Body of pancreas (tissue), 4 donors: ENCODE measurements at regions not wholly inside any gene's neighbourhood (a gene's known extent, or its start where the extent isn't known, plus 50 kb on each side); places are given as distances from the start of the nearest gene placed in this dataset.
A peak's percentile ranks its signal among the peaks of the same experiment; 100 is the strongest.

Experiments
- ATAC-seq: fragments of 150-250 bp; one replicate; pipeline ENCODE4 v1.9.1; 2016
- DNase-seq, 4 donors: peaks; one replicate each; pipeline ENCODE4 v3.0.0-alpha.2; 2019
- H3K27ac ChIP-seq, 4 donors: fragments of 200-600 bp; sonication (generic); 1 replicate in 3 of 4; 2 replicates in 1 of 4; pipeline versions ENCODE4 v1.5.1 to v1.6.1; 2016 to 2019; ENCODE audit warnings: mild to moderate bottlenecking in 1 of 4, mixed read lengths in 1 of 4, moderate library complexity in 1 of 4
- H3K27me3 ChIP-seq, 2 donors: fragments of 200-600 bp; sonication (generic); one replicate each; pipeline ENCODE4 v1.6.0; 2016; ENCODE audit warnings: mild to moderate bottlenecking in 1 of 2
- H3K36me3 ChIP-seq, 2 donors: fragments of 200-600 bp; sonication (generic); replicated peaks in 1 of 2; 2 replicates each; pipeline ENCODE4 v1.5.1; 2016; ENCODE audit warnings: low read depth in 2 of 2; ENCODE audit not compliant: insufficient read depth in 1 of 2
- H3K4me1 ChIP-seq: fragments of 200-600 bp; sonication (generic); one replicate; pipeline ENCODE4 v1.6.0; 2016
- H3K4me3 ChIP-seq, 2 donors: fragments of 200-600 bp; sonication (generic); 1 replicate in 1 of 2; 2 replicates in 1 of 2; pipeline ENCODE4 v1.5.1; 2016 to 2019
- H3K9me3 ChIP-seq, 3 donors: fragments of 200-600 bp; sonication (generic); 1 replicate in 2 of 3; 2 replicates in 1 of 3; pipeline ENCODE4 v1.5.1; 2016
- POLR2A ChIP-seq, 3 donors: fragments of 450-650 bp; IDR thresholded peaks; one replicate each; pipeline ENCODE4 v1.6.1; 2016; ENCODE audit warnings: antibody characterized with exemption in 3 of 3, mild to moderate bottlenecking in 2 of 3
- WGBS, 2 donors: methylation state at CpG; one replicate each; pipeline ENCODE4 v1.1.5; 2017; 5-methylcytosine and 5-hydroxymethylcytosine counted together
- intact Hi-C: fragments of 100-400 bp; cut with DNase I; formaldehyde crosslinking; loops from one replicate; pipeline ENCODE4 v1.15.1; 2023
- TF ChIP-seq, protein P1 (sequence below), 7 experiments: fragments of 450-650 bp in 4 of 7; fragments of 200-600 bp in 3 of 7; sonication (generic) in 3 of 7; IDR thresholded peaks; one replicate each; pipeline ENCODE4 v1.5.1; 2016 to 2019; ENCODE audit warnings: antibody characterized with exemption in 7 of 7

DNA sequence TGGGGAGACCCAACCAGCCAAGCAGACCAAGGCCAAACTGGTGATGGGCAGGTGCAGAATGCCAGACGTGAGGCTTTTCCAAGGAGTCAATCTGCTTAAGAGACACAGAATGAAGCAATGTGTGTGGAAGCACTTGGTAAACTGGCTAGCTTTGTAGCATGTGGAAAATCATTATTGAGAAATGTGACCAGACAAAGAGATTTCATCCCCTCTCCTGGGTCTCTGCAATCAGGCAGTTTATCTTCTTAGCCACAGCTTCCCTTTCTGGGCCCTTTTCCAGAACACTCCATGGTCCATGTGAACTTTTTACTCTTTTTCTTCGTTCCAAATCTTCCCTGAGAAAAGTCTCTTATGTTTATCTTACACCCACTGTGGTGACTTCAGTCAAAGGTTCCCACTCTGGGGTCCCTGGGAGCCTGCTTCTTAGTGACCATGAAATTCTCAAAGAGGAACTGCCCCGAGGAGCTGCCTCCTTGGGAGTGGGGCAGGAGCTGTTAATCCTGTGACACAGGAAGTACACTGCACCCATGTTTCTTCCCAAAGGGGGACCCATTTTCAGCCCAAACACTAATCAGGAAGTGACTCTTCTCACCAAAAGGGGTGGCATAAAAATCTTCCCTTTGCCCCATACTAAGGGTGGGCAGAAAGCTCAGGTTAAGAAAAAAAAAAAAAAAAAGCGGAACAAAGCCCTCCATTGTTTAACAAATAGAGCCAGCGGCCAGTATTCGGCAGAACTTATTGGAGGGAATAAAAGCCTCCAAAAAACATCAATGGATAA lies 346.2 kb upstream of the ASIC2 start:
- intact Hi-C loops = no loop called here
- Histone ChIP-seq H3K27me3 (no peaks in the 10 kb centered on the region), H3K36me3 (no peaks in the 10 kb centered on the region), H3K9me3 (no peaks in the 10 kb centered on the region), H3K4me1 (no peaks in the 10 kb centered on the region), H3K4me3 (no peak overlapping the region), H3K27ac (no peak overlapping the region)
- WGBS, 2 donors = 20 to 33% methylated on average over 6 of the region's 6 CpGs
- DNase-seq = no peak
- ATAC-seq = no peak
- TF ChIP-seq, protein P1, sequence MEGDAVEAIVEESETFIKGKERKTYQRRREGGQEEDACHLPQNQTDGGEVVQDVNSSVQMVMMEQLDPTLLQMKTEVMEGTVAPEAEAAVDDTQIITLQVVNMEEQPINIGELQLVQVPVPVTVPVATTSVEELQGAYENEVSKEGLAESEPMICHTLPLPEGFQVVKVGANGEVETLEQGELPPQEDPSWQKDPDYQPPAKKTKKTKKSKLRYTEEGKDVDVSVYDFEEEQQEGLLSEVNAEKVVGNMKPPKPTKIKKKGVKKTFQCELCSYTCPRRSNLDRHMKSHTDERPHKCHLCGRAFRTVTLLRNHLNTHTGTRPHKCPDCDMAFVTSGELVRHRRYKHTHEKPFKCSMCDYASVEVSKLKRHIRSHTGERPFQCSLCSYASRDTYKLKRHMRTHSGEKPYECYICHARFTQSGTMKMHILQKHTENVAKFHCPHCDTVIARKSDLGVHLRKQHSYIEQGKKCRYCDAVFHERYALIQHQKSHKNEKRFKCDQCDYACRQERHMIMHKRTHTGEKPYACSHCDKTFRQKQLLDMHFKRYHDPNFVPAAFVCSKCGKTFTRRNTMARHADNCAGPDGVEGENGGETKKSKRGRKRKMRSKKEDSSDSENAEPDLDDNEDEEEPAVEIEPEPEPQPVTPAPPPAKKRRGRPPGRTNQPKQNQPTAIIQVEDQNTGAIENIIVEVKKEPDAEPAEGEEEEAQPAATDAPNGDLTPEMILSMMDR (IDR thresholded peaks at IDR 0.05) = no peak
- TF ChIP-seq POLR2A (IDR thresholded peaks at IDR 0.05) = no peak

DNA sequence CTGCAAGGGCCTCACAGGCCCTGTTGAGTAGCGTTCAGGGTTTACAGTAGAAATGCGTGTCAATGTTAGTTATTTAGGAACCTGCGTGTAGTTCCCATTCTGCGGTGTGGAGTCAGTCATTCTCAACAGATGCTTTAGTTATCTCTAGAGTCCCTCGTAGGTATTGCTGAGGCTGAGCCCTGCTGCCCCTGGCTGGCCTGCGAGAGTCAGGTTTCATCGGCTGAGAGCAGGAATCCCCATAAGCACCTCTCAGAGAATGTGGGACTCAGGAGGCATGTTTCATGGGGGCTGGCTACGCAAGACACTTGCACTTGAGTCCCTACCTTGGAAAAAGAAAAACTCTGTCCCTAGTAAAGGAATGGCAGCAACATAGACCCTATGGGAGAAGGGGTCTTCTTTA lies 347.5 kb upstream of the ASIC2 start:
- intact Hi-C loops = no loop called here
- Histone ChIP-seq H3K4me3 (no peak overlapping the region), H3K9me3 (no peaks in the 10 kb centered on the region), H3K36me3 (no peaks in the 10 kb centered on the region), H3K4me1 (no peaks in the 10 kb centered on the region), H3K27me3 (no peaks in the 10 kb centered on the region), H3K27ac (no peak overlapping the region)
- no peak for ATAC-seq
- TF ChIP-seq, protein P1 (IDR thresholded peaks at IDR 0.05) = no peak
- TF ChIP-seq POLR2A (IDR thresholded peaks at IDR 0.05) = no peak
- DNase-seq = no peak
- WGBS, 2 donors = 65 to 67% methylated on average over 8 of the region's 8 CpGs

DNA sequence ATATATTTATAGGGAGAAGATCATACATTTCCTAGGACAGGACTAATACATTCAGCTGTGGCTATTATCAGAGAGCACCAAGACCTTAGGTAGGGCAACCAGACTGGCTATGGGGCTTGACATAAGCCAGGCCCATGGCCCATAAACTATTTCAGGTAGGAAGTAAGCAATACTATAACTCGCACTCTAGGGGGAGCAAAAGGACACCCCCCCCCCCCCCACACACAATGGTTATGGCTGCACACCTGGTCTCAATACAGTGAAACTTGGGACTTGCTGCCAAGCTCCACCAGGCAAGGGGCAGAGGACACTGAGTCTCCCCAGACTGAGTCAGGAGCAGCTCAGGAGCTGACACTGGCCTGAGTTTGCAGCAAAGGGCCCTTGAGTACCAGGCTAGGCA lies 348.9 kb upstream of the ASIC2 start:
- no peaks in the 10 kb centered on the region for H3K9me3 ChIP-seq

DNA sequence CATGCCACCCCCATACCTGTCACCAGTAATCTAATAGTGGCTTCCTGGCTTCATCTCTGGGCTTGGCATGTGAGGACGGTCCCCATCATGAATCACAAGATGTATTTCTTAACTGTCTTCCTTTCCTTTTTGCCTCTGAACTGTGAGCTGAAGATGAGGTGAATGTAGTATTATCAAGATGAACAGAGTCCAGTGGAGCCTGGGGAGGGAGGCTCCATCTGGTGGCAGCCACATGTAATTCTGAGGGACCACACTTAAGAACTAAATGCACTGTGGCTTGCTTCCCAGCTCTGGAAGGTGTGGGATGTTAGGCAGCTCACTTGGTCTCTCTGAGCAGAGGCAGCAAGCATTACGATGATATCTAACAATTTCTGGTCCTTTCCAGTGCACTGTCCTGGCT lies 354.9 kb upstream of the ASIC2 start:
- WGBS, 2 donors = 13 to 27% methylated on average over 2 of the region's 2 CpGs
- ATAC-seq = no peak

More for the DNA sequence above, 348.9 kb upstream of the ASIC2 start:
- Histone ChIP-seq H3K27ac (no peak overlapping the region), H3K36me3 (no peaks in the 10 kb centered on the region), H3K27me3 (no peaks in the 10 kb centered on the region), H3K4me3 (no peak overlapping the region), H3K4me1 (no peaks in the 10 kb centered on the region)
- intact Hi-C loops = no loop called here
- DNase-seq (no peak), ATAC-seq (no peak)
- WGBS, 2 donors = 11 to 12% methylated on average over 1 of the region's 1 CpG
- TF ChIP-seq POLR2A (IDR thresholded peaks at IDR 0.05) = no peak
- TF ChIP-seq, protein P1 (IDR thresholded peaks at IDR 0.05) = no peak

More for the DNA sequence above, 354.9 kb upstream of the ASIC2 start:
- TF ChIP-seq POLR2A (IDR thresholded peaks at IDR 0.05) = no peak
- TF ChIP-seq, protein P1 (IDR thresholded peaks at IDR 0.05) = peak in 2 of 7 experiments; percentile 10 to 15
- Histone ChIP-seq H3K4me1 (no peaks in the 10 kb centered on the region), H3K27ac (no peak overlapping the region), H3K36me3 (no peaks in the 10 kb centered on the region), H3K9me3 (no peaks in the 10 kb centered on the region), H3K4me3 (no peak overlapping the region), H3K27me3 (no peaks in the 10 kb centered on the region)
- intact Hi-C loops = no loop called here
- no peak for DNase-seq
